KMS-11 (cell line): ENCODE measurements at regions not wholly inside any gene's neighbourhood (a gene's known extent, or its start where the extent isn't known, plus 50 kb on each side); places are given as distances from the start of the nearest gene placed in this dataset.

Experiments
- H2AFZ ChIP-seq: fragments of 200-600 bp; sonication (generic); 2 replicates; pipeline ENCODE4 v1.6.1; 2016; ENCODE audit warnings: antibody characterized with exemption, mixed run types, low read depth
- H3K27ac ChIP-seq: fragments of 200-600 bp; sonication (generic); 2 replicates; pipeline ENCODE4 v1.6.1; 2016; ENCODE audit warnings: mild to moderate bottlenecking, mixed run types
- H3K27me3 ChIP-seq: fragments of 200-600 bp; sonication (generic); 2 replicates; pipeline ENCODE4 v1.6.1; 2017; ENCODE audit warnings: mild to moderate bottlenecking, low read depth, mixed run types, moderate library complexity; ENCODE audit not compliant: insufficient read depth
- H3K36me3 ChIP-seq: fragments of 200-600 bp; sonication (generic); 2 replicates; pipeline ENCODE4 v1.6.1; 2017; ENCODE audit warnings: mild to moderate bottlenecking, mixed run types; ENCODE audit not compliant: insufficient read depth
- H3K4me1 ChIP-seq: fragments of 200-600 bp; sonication (generic); 2 replicates; pipeline ENCODE4 v1.6.1; 2016; ENCODE audit warnings: mild to moderate bottlenecking, low read depth, mixed run types; ENCODE audit not compliant: poor library complexity, severe bottlenecking
- H3K4me2 ChIP-seq: fragments of 200-600 bp; sonication (generic); 2 replicates; pipeline ENCODE4 v1.7.0; 2016; ENCODE audit warnings: mild to moderate bottlenecking, mixed run types
- H3K4me3 ChIP-seq: fragments of 200-600 bp; sonication (generic); IDR thresholded peaks from 2 replicates; pipeline ENCODE4 v1.6.1; 2017; ENCODE audit warnings: low read depth, low read length, mixed read lengths; ENCODE audit not compliant: insufficient read depth
- H3K79me2 ChIP-seq: fragments of 200-600 bp; sonication (generic); 2 replicates; pipeline ENCODE4 v1.6.1; 2016; ENCODE audit warnings: low read depth, mixed run types; ENCODE audit not compliant: insufficient read depth
- H3K9ac ChIP-seq: fragments of 200-600 bp; sonication (generic); 2 replicates; pipeline ENCODE4 v1.6.1; 2016; ENCODE audit warnings: mild to moderate bottlenecking, mixed run types
- H4K20me1 ChIP-seq: fragments of 200-600 bp; sonication (generic); 2 replicates; pipeline ENCODE4 v1.6.1; 2016; ENCODE audit warnings: mild to moderate bottlenecking, mixed run types; ENCODE audit not compliant: insufficient read depth
- TF ChIP-seq, protein P1 (sequence below): fragments of 200-600 bp; sonication (generic); conservative IDR thresholded peaks from 2 replicates; pipeline ENCODE4 v1.6.1; 2017; ENCODE audit warnings: low read depth, mild to moderate bottlenecking, antibody characterized with exemption, low read length, moderate library complexity, mixed read lengths

DNA sequence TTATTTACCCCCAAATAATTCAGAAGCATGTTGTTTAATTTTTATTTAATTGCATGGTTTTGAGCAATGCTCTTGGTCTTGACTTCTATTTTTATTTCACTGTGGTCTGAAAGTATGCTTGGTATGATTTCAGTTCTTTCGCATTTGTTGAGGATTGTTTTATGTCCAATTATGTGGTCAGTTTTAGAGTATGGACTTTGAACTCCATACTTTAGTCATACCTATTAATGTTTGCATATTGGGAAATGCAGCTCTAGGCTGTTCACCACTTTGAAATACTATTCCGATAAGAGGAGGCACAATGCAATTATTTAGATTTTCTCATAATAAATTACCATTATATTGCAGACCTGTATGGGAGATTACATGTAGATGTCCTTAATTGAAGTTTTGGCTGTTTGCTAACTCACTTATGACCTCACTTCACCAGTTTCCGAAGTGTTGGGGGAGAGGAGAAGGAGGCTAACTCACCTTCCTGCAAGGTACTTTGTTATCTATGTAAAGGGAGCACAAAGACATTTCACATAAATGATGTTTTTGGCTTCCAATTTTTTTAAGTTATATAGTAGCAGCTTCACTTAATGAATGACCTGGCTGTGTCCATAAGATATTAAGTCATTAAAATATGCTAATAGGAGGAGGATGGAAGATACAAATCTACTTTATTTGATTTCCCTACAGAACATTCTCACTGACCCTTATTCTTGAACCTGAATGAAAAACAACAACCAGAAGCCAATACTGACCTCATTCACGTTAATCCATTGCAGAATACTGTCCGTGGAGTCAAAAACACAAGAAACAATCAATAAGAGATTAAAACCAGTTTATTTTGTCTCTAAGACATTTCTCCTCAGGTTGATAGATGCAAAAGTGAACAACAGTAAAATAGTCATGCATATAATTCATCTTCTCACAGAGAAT is 970.3 kb upstream of the ARRDC3 start:
- no peak overlapping the region for H3K9ac ChIP-seq

DNA sequence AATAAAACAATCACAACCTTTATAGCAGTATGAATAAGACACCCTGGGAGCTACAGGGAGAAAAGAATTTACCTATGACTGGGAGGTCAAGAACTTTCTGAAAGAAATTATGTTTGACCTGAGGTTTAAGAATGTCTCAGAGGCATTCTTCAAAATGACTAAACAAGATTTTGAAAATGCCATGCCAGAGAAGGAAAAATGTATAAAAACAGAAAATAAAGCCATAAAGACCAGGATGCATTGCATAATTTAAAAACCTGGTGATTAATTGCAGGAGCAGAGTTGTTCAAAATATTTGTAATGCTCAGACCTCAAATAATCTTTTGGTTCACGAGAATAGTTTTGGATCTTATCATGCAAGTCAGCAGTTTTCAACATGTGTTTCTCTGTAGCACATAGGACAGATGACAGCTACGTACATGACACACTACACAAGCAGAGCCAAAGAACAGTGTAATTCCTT is 954.7 kb upstream of the ARRDC3 start:
- no peaks in the 10 kb centered on the region for H3K36me3 ChIP-seq

More for the DNA sequence above, 970.3 kb upstream of the ARRDC3 start:
- TF ChIP-seq, protein P1, sequence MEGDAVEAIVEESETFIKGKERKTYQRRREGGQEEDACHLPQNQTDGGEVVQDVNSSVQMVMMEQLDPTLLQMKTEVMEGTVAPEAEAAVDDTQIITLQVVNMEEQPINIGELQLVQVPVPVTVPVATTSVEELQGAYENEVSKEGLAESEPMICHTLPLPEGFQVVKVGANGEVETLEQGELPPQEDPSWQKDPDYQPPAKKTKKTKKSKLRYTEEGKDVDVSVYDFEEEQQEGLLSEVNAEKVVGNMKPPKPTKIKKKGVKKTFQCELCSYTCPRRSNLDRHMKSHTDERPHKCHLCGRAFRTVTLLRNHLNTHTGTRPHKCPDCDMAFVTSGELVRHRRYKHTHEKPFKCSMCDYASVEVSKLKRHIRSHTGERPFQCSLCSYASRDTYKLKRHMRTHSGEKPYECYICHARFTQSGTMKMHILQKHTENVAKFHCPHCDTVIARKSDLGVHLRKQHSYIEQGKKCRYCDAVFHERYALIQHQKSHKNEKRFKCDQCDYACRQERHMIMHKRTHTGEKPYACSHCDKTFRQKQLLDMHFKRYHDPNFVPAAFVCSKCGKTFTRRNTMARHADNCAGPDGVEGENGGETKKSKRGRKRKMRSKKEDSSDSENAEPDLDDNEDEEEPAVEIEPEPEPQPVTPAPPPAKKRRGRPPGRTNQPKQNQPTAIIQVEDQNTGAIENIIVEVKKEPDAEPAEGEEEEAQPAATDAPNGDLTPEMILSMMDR: no peak
- Histone ChIP-seq H3K4me1 (peaks cover 35% of the 10 kb centered on the region), H4K20me1 (no peaks in the 10 kb centered on the region), H2AFZ (peak overlapping the region; percentile 21; the same call in 1 of the 2 replicates), H3K27ac (peak overlapping the region; percentile 29; the same call in 1 of the 2 replicates), H3K4me2 (peak overlapping the region; percentile 68), H3K79me2 (no peaks in the 10 kb centered on the region), H3K4me3 (no peak overlapping the region), H3K27me3 (no peaks in the 10 kb centered on the region), H3K36me3 (no peaks in the 10 kb centered on the region)

DNA sequence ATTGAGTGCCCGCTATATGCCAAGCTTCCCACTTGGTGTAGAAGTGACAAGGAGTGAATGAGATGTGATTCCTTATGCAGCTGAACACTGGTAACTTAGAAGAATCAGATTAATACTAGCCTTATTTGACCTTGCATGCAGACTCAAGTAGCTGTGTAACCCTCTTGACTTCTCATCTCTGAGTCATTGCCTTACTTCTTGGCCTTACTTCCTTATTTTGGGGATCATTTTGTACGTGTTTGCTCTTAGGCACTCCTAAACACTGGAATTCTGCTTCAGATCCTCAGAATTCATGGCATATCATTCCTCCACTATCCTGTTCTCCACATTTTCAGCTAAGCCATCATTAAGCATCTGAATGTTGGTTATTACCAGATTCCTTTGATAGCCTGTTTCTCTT is 948.9 kb upstream of the ARRDC3 start:
- Histone ChIP-seq H3K4me1 (no peaks in the 10 kb centered on the region), H3K4me3 (no peak overlapping the region), H3K36me3 (no peaks in the 10 kb centered on the region), H2AFZ (no peak overlapping the region), H3K79me2 (no peaks in the 10 kb centered on the region), H3K27ac (no peak overlapping the region), H4K20me1 (no peaks in the 10 kb centered on the region), H3K9ac (no peak overlapping the region), H3K4me2 (no peak overlapping the region), H3K27me3 (no peaks in the 10 kb centered on the region)
- TF ChIP-seq, protein P1: no peak

More for the DNA sequence above, 954.7 kb upstream of the ARRDC3 start:
- no peak overlapping the region for H3K4me2 ChIP-seq
- no peaks in the 10 kb centered on the region for H4K20me1 ChIP-seq
- no peaks in the 10 kb centered on the region for H3K4me1 ChIP-seq
- H3K27me3 ChIP-seq: no peaks in the 10 kb centered on the region
- no peak overlapping the region for H2AFZ ChIP-seq
- TF ChIP-seq, protein P1: no peak
- no peak overlapping the region for H3K9ac ChIP-seq
- no peak overlapping the region for H3K4me3 ChIP-seq
- no peaks in the 10 kb centered on the region for H3K79me2 ChIP-seq
- no peak overlapping the region for H3K27ac ChIP-seq

DNA sequence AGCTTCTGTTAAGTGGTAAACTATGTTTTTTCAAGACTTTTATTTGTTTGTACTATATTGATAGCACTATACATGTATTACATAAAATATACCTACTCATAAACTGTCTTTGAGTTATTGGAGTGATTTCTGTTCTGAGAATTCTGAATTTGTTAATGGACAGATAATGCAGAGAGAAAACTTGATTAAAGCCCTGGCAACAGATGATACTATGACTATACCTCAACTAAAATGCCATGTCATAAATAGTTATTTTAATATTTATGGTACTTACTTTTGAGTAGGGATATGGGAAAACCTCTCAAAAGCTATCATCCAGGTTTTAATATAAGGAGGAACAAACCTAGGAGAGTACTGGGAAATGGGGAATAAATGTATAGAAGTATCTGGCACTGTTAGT is 947.2 kb upstream of the ARRDC3 start:
- TF ChIP-seq, protein P1: no peak
- no peaks in the 10 kb centered on the region for H3K27me3 ChIP-seq
- no peak overlapping the region for H3K27ac ChIP-seq
- H3K4me1 ChIP-seq: no peaks in the 10 kb centered on the region
- no peak overlapping the region for H3K4me2 ChIP-seq
- H3K79me2 ChIP-seq: no peaks in the 10 kb centered on the region
- H3K9ac ChIP-seq: no peak overlapping the region
- H3K36me3 ChIP-seq: no peaks in the 10 kb centered on the region
- no peaks in the 10 kb centered on the region for H4K20me1 ChIP-seq
- H3K4me3 ChIP-seq: no peak overlapping the region
- H2AFZ ChIP-seq: no peak overlapping the region
